Body of pancreas (tissue), 4 donors: ENCODE measurements at regions not wholly inside any gene's neighbourhood (a gene's known extent, or its start where the extent isn't known, plus 50 kb on each side); places are given as distances from the start of the nearest gene placed in this dataset.

ENCODE experiments used
- ATAC-seq: fragments of 150-250 bp; one replicate; pipeline ENCODE4 v1.9.1; 2016
- DNase-seq, 4 donors: peaks; one replicate each; pipeline ENCODE4 v3.0.0-alpha.2; 2019
- H3K27ac ChIP-seq, 4 donors: fragments of 200-600 bp; sonication (generic); 1 replicate in 3 of 4; 2 replicates in 1 of 4; pipeline versions ENCODE4 v1.5.1 to v1.6.1; 2016 to 2019; ENCODE audit warnings: mild to moderate bottlenecking in 1 of 4, mixed read lengths in 1 of 4, moderate library complexity in 1 of 4
- H3K27me3 ChIP-seq, 2 donors: fragments of 200-600 bp; sonication (generic); one replicate each; pipeline ENCODE4 v1.6.0; 2016; ENCODE audit warnings: mild to moderate bottlenecking in 1 of 2
- H3K36me3 ChIP-seq, 2 donors: fragments of 200-600 bp; sonication (generic); replicated peaks in 1 of 2; 2 replicates each; pipeline ENCODE4 v1.5.1; 2016; ENCODE audit warnings: low read depth in 2 of 2; ENCODE audit not compliant: insufficient read depth in 1 of 2
- H3K4me1 ChIP-seq: fragments of 200-600 bp; sonication (generic); one replicate; pipeline ENCODE4 v1.6.0; 2016
- H3K4me3 ChIP-seq, 2 donors: fragments of 200-600 bp; sonication (generic); 1 replicate in 1 of 2; 2 replicates in 1 of 2; pipeline ENCODE4 v1.5.1; 2016 to 2019
- H3K9me3 ChIP-seq, 3 donors: fragments of 200-600 bp; sonication (generic); 1 replicate in 2 of 3; 2 replicates in 1 of 3; pipeline ENCODE4 v1.5.1; 2016
- CTCF ChIP-seq, 7 experiments: fragments of 450-650 bp in 4 of 7; fragments of 200-600 bp in 3 of 7; sonication (generic) in 3 of 7; IDR thresholded peaks; one replicate each; pipeline ENCODE4 v1.5.1; 2016 to 2019; ENCODE audit warnings: antibody characterized with exemption in 7 of 7
- POLR2A ChIP-seq, 3 donors: fragments of 450-650 bp; IDR thresholded peaks; one replicate each; pipeline ENCODE4 v1.6.1; 2016; ENCODE audit warnings: antibody characterized with exemption in 3 of 3, mild to moderate bottlenecking in 2 of 3
- WGBS, 2 donors: methylation state at CpG; one replicate each; pipeline ENCODE4 v1.1.5; 2017; 5-methylcytosine and 5-hydroxymethylcytosine counted together
- intact Hi-C: fragments of 100-400 bp; cut with DNase I; formaldehyde crosslinking; loops from one replicate; pipeline ENCODE4 v1.15.1; 2023

GRCh38 chr10:33660329-33660728 lies 325.9 kb upstream of the NRP1 start:
- intact Hi-C loops: no loop called here
- Histone ChIP-seq H3K27me3 (no peaks in the 10 kb centered on the region), H3K36me3 (no peaks in the 10 kb centered on the region), H3K4me3 (no peak overlapping the region), H3K27ac (no peak overlapping the region), H3K9me3 (no peaks in the 10 kb centered on the region), H3K4me1 (no peaks in the 10 kb centered on the region)
- DNase-seq (no peak), ATAC-seq (no peak)
- TF ChIP-seq POLR2A (IDR thresholded peaks at IDR 0.05) (no peak), CTCF (IDR thresholded peaks at IDR 0.05) (no peak)
- 81 to 89% methylated on average over 10 of the region's 10 CpGs for WGBS, 2 donors

DNA sequence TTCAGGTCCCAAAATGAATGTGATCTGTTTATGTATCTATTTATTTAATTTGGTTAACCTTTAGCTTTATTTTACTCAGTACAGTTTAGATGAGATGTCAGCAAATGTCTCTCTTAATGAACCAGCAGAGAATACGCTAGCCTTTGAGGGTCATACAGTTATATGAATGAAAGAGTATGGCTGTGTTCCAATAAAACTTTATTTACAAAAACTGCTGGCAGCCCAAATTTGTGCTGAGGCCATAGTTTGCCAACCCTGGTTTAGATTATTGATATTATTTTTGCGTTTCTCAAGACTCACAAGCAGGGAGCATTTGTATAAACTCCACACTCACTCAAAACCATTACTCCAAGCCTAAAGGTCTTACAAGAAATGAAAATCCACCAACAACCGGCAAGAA lies 323.4 kb upstream of the NRP1 start:
- no peak overlapping the region for H3K27ac ChIP-seq
- no peaks in the 10 kb centered on the region for H3K36me3 ChIP-seq
- no peaks in the 10 kb centered on the region for H3K27me3 ChIP-seq
- no peak for TF ChIP-seq CTCF (IDR thresholded peaks at IDR 0.05)
- H3K4me1 ChIP-seq: no peaks in the 10 kb centered on the region
- peaks cover 0 to under 1% (median 0%) of the 10 kb centered on the region in 3 donors for H3K9me3 ChIP-seq
- H3K4me3 ChIP-seq: no peak overlapping the region
- intact Hi-C loops: no loop called here
- DNase-seq (no peak), ATAC-seq (no peak)
- 93 to 95% methylated on average over 3 of the region's 3 CpGs for WGBS, 2 donors

DNA sequence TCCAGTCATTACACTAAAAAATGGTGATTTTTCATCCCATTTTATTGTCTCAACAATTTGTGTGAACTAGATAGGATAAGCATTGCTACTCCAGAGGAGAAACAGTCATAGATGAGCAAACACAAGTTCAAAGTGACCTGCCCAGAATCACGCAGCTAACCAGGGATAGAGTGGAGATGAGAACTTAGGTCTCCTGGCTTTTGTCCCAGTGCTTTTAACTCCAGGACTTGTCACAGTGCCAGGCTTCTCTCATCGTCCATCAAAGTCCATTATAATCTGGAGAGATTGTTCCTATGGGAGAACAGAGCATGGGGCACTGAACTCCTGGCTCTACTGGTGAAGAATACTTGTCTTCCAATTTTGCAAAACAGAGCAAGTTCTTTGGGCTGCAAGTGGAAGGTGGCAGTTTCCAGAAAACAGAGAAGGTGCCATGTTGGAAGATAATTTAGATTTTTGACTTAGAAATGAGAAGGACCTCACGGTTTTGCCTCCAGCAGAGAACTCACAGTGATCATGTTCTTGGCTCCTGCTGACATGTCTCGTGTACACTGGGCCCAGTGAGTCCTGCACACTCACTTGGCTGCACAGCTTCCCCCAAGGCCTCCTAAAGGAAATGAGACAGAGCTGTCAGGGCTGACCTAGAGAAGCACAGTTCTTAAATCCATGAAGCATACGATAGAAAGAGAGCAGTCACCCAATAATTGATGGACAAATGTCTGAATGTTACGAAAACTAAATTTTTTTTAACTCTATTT lies 322.9 kb upstream of the NRP1 start:
- intact Hi-C loops: no loop called here
- no peak for ATAC-seq
- H3K9me3 ChIP-seq: peaks cover 0 to 6% (median 0%) of the 10 kb centered on the region in 3 donors
- 65 to 67% methylated on average over 6 of the region's 6 CpGs for WGBS, 2 donors
- H3K4me3 ChIP-seq: no peak overlapping the region
- no peak for TF ChIP-seq CTCF (IDR thresholded peaks at IDR 0.05)
- TF ChIP-seq POLR2A (IDR thresholded peaks at IDR 0.05): no peak
- no peaks in the 10 kb centered on the region for H3K36me3 ChIP-seq
- H3K27me3 ChIP-seq: no peaks in the 10 kb centered on the region
- no peak overlapping the region for H3K27ac ChIP-seq
- H3K4me1 ChIP-seq: no peaks in the 10 kb centered on the region
- DNase-seq: no peak

GRCh38 chr10:33655921-33656320 lies 321.5 kb upstream of the NRP1 start:
- Histone ChIP-seq H3K27ac (no peak overlapping the region), H3K4me3 (no peak overlapping the region), H3K36me3 (no peaks in the 10 kb centered on the region), H3K27me3 (no peaks in the 10 kb centered on the region), H3K4me1 (no peaks in the 10 kb centered on the region), H3K9me3 (peaks cover 0 to 7% (median 0%) of the 10 kb centered on the region in 3 donors)
- TF ChIP-seq POLR2A (IDR thresholded peaks at IDR 0.05): no peak
- TF ChIP-seq CTCF (IDR thresholded peaks at IDR 0.05): no peak
- intact Hi-C loops: no loop called here
- ATAC-seq (no peak), DNase-seq (no peak)
- WGBS, 2 donors: 95 to 99% methylated on average over 3 of the region's 3 CpGs
